Pancreas (tissue), 10 donors: ENCODE measurements at regions not wholly inside any gene's neighbourhood (a gene's known extent, or its start where the extent isn't known, plus 50 kb on each side); places are given as distances from the start of the nearest gene placed in this dataset.
"Not testable (repeated sequence)": the region's sequence is repeated elsewhere in the genome, so short reads cannot be mapped to it uniquely, and the experiment has no call there.

Source experiments
- ATAC-seq, 4 donors: fragments of 200-7000 bp; cut with Tn5 transposase; one replicate each; pipeline versions ENCODE4 v1.8.0 to v1.9.1; 2020; ENCODE audit warnings: mild to moderate bottlenecking in 4 of 4, moderate library complexity in 4 of 4
- DNase-seq, 6 donors: peaks; one replicate each; pipeline ENCODE4 v3.0.0-alpha.2; 2020
- FAIRE-seq: peaks from 2 replicates; lab custom pipeline; 2012; peaks lifted over from hg19 to GRCh38; lab: Jason Lieb, UNC
- H3K27ac ChIP-seq, 4 donors: fragments of 200-600 bp; sonication (generic); 1 replicate in 3 of 4; 2 replicates in 1 of 4; pipeline versions ENCODE4 v1.5.0 to v1.8.0; 2020
- H3K27me3 ChIP-seq, 4 donors: fragments of 200-600 bp; one replicate each; pipeline ENCODE4 v1.8.0; 2021
- H3K36me3 ChIP-seq, 3 donors: fragments of 200-600 bp; sonication (generic) in 1 of 3; one replicate each; pipeline versions ENCODE4 v1.5.0 to v1.8.0; 2020 to 2021
- H3K4me1 ChIP-seq, 3 donors: fragments of 200-600 bp; one replicate each; pipeline ENCODE4 v1.8.0; 2021
- H3K4me3 ChIP-seq, 4 donors: fragments of 200-600 bp; sonication (generic) in 2 of 4; one replicate each; pipeline versions ENCODE4 v1.5.0 to v1.8.0; 2020 to 2021
- H3K9me3 ChIP-seq, 4 donors: fragments of 200-600 bp; one replicate each; pipeline ENCODE4 v1.8.0; 2021
- WGBS, 2 donors: extraction: QIAGEN DNeasy Blood & Tissue Kit; methylation state at CpG; one replicate each; pipeline ENCODE4 v1.1.7; 2013; 5-methylcytosine and 5-hydroxymethylcytosine counted together
- intact Hi-C, 3 donors: fragments of 100-400 bp; cut with DNase I; formaldehyde crosslinking; loops; one replicate each; pipeline versions ENCODE4 v1.11.1 to v1.14.2; 2022
- TF ChIP-seq, protein P1 (sequence below), 4 donors: fragments of 200-600 bp; sonication (generic) in 3 of 4; IDR thresholded peaks; one replicate each; pipeline versions ENCODE4 v1.5.0 to v1.8.0; 2021; ENCODE audit warnings: antibody characterized with exemption in 4 of 4
- donor health status: healthy with polysubstance abuse.
- donor health status: DM: no; HTN: no; CAD: no; lungs with moderate emphysema.
- donor health status: DM: no; HTN: no; CAD: no.
- donor health status: control.
- donor health status: control.
- donor health status: Bipolar disorder and iron deficiency.
- donor health status: DM: yes; HTN: yes; CAD: no.
- donor health status: DM: no; HTN: no; CAD: no.
- donor health status: DM: no; HTN: no; CAD: no.
- donor health status: DM: yes; HTN: yes; CAD: no.

DNA sequence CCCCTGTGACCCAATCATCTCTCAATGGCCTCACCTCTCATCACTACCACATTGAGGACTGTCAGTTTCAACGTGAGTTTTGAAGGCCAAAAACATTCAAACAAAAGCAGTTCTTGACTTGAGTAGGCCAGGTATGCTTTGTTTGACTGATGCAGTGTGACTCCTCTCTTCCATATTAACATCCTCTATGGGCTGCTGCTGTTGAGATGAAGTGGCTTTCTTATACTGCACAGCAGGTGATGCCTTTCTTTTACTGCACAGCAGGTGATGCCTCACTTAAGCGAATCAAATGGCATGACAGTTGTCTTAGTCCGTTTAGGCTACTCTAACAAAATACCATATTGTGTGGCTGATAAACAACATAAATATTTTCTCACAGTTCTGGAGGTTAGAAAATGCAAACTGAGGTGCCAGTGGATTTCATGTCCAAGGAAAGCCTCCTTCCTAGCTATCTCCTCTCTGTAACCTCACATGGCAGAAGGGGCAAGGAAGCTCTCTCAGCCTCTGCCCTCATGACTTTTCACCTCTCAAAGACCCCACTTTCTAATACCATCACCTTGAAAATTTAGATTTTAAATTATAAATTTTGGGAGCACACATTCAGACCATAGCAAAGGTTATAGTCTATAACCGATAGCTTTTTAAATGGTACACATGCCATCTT, 2267.9 kb upstream of the AGA start:
- WGBS, 2 donors = 32 to 33% methylated on average over 4 of the region's 4 CpGs
- Histone ChIP-seq H3K27ac (no peak overlapping the region), H3K36me3 (no peaks in the 10 kb centered on the region), H3K4me1 (no peaks in the 10 kb centered on the region), H3K27me3 (no peaks in the 10 kb centered on the region), H3K4me3 (no peak overlapping the region), H3K9me3 (no peaks in the 10 kb centered on the region)
- intact Hi-C loops = no loop called here
- FAIRE-seq = no peak
- TF ChIP-seq, protein P1, sequence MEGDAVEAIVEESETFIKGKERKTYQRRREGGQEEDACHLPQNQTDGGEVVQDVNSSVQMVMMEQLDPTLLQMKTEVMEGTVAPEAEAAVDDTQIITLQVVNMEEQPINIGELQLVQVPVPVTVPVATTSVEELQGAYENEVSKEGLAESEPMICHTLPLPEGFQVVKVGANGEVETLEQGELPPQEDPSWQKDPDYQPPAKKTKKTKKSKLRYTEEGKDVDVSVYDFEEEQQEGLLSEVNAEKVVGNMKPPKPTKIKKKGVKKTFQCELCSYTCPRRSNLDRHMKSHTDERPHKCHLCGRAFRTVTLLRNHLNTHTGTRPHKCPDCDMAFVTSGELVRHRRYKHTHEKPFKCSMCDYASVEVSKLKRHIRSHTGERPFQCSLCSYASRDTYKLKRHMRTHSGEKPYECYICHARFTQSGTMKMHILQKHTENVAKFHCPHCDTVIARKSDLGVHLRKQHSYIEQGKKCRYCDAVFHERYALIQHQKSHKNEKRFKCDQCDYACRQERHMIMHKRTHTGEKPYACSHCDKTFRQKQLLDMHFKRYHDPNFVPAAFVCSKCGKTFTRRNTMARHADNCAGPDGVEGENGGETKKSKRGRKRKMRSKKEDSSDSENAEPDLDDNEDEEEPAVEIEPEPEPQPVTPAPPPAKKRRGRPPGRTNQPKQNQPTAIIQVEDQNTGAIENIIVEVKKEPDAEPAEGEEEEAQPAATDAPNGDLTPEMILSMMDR (IDR thresholded peaks at IDR 0.05) = no peak
- no peak for DNase-seq
- no peak for ATAC-seq

DNA sequence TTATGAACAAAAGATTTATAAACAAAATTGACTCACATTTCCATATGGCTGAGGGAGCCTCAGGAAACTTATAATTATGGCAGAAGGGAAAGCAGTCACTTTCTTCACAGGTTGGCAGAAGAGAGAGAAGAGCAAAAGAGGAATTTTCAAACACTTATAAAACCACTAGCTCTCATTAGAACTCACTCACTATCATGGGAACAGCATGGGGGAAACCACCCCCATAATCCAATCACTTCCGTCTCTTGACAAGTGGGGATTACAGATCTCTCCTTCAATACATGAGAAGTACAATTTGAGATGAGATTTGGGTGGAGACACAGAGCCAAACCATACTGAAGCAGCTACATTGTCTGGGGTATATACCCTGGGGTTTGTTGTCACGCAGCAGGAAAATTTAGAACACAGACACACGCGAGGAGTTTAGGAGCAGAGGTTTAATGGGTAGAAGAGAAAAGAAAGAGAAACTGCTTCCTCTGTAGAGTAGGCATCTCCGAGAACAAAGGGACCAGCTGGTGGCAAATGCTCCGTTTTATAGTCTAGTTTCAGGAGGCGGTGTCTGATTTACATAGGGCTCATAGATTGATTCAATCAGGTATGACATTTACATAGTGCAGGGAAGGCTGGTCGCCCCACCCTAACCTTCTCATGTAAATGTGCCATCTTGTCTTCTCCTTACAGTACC, 2277.7 kb upstream of the AGA start:
- Histone ChIP-seq H3K27me3 (no peaks in the 10 kb centered on the region), H3K4me1 (no peaks in the 10 kb centered on the region), H3K36me3 (no peaks in the 10 kb centered on the region), H3K9me3 (no peaks in the 10 kb centered on the region), H3K27ac (no peak overlapping the region), H3K4me3 (no peak overlapping the region)
- FAIRE-seq = no peak
- DNase-seq = no peak
- TF ChIP-seq, protein P1 (IDR thresholded peaks at IDR 0.05) = no peak
- intact Hi-C loops = no loop called here
- no peak for ATAC-seq
- WGBS, 2 donors = 69 to 83% methylated on average over 8 of the region's 8 CpGs

GRCh38 chr4:179726491-179726890, 2284.3 kb upstream of the AGA start:
- WGBS, 2 donors = 55 to 63% methylated on average over 6 of the region's 6 CpGs
- H3K36me3 ChIP-seq, intact Hi-C loops, FAIRE-seq, H3K27me3 ChIP-seq, H3K4me1 ChIP-seq, H3K9me3 ChIP-seq, H3K27ac ChIP-seq, ATAC-seq, DNase-seq, H3K4me3 ChIP-seq: not testable (repeated sequence)

DNA sequence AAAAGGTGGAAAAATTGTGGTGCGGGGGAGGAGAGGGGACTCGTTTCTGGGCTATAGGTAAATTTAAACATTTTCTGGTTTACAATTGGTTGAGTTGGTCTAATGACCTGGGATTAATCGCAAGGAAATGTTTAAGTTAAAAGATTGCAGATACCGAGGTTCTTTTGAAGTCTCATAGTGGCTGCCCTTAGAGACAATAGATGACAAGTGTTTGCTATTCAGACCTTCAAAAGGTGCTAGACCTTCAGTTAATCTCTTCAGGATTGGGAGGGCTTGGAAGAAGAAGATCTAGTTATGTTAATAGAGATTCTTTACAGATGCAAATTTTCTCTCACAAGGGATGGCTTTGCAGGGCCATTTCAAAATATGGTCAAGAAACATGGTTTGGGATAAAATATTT, 2286.1 kb upstream of the AGA start:
- H3K27ac ChIP-seq = no peak overlapping the region
- TF ChIP-seq, protein P1 (IDR thresholded peaks at IDR 0.05) = no peak
- ATAC-seq (no peak), FAIRE-seq (no peak), DNase-seq (no peak)
- H3K27me3 ChIP-seq = no peaks in the 10 kb centered on the region
- H3K9me3 ChIP-seq = no peaks in the 10 kb centered on the region
- H3K4me3 ChIP-seq = no peak overlapping the region
- no peaks in the 10 kb centered on the region for H3K36me3 ChIP-seq
- no peaks in the 10 kb centered on the region for H3K4me1 ChIP-seq
- 55 to 59% methylated on average over 4 of the region's 4 CpGs for WGBS, 2 donors
- intact Hi-C loops = no loop called here

DNA sequence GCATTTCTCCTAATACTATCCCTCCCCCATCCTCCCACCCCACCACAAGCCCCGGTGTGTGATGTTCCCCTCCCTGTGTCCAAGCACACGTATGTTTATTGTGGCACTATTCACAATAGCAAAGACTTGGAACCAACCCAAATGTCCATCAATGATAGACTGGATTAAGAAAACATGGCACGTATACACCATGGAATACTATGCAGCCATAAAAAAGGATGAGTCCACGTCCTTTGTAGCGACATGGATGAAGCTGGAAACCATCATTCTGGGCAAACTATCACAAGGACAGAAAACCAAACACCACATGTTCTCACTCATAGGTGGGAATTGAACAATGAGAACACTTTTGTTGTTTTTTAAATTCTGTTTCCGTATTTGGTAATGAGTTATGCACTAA, 2294.6 kb upstream of the AGA start:
- H3K4me3 ChIP-seq, FAIRE-seq, DNase-seq, H3K27me3 ChIP-seq, ATAC-seq, H3K27ac ChIP-seq, H3K9me3 ChIP-seq, H3K4me1 ChIP-seq, H3K36me3 ChIP-seq, intact Hi-C loops: not testable (repeated sequence)
- WGBS, 2 donors = 86 to 89% methylated on average over 6 of the region's 6 CpGs

GRCh38 chr4:179738822-179739221, 2296.6 kb upstream of the AGA start:
- Histone ChIP-seq H3K27ac (no peak overlapping the region), H3K9me3 (no peaks in the 10 kb centered on the region), H3K4me1 (no peaks in the 10 kb centered on the region), H3K27me3 (no peaks in the 10 kb centered on the region), H3K36me3 (no peaks in the 10 kb centered on the region), H3K4me3 (no peak overlapping the region)
- FAIRE-seq (no peak), ATAC-seq (no peak), DNase-seq (no peak)
- WGBS, 2 donors = 46 to 63% methylated on average over 3 of the region's 3 CpGs
- TF ChIP-seq, protein P1 (IDR thresholded peaks at IDR 0.05) = no peak
- intact Hi-C loops = no loop called here
